Limb (tissue), 2 donors: ENCODE measurements at regions not wholly inside any gene's neighbourhood (a gene's known extent, or its start where the extent isn't known, plus 50 kb on each side); places are given as distances from the start of the nearest gene placed in this dataset.

Source experiments
- DNase-seq, 2 donors: peaks; one replicate each; pipeline ENCODE4 v3.0.0-alpha.2; 2016; ENCODE audit errors: extremely low spot score in 2 of 2

DNA sequence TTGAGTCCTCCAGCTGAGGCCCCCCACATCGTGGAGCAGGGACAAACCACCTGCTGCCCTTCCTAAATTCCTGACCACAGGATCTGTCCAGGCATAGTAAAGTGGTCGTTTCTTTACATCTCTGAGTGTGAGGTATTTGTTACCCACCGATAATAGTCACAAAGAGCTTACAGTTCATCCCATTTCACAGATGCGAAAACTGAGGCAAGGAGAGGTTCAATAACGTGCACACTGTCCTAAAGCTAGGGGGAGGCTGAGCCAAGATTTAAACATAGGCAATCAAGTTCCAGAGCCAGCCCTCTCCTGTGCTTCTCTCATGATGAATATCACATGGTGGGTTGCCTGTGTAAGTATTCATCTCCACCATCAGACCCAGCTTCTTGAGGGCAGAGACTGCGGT is 135.4 kb downstream of the CCT6B start:
- DNase-seq = no peak

DNA sequence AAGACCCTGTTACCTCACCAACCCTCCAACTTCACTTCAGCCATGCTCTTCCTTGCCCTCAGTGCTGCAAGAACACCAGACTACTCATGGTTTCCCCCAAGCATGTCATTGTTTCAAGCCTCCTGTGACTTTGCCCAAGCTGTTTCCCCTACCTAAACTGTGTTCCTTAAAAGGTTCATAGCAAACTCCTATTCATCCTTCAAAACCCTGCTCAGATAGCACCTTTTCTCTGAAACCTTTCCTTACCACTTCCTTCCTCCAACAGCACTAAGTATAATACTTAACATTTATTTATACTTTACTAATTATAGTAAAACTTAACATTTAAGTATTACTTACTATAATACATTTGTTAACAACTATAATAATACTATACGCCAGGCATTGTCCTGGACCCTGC is 136.2 kb downstream of the CCT6B start:
- no peak for DNase-seq

DNA sequence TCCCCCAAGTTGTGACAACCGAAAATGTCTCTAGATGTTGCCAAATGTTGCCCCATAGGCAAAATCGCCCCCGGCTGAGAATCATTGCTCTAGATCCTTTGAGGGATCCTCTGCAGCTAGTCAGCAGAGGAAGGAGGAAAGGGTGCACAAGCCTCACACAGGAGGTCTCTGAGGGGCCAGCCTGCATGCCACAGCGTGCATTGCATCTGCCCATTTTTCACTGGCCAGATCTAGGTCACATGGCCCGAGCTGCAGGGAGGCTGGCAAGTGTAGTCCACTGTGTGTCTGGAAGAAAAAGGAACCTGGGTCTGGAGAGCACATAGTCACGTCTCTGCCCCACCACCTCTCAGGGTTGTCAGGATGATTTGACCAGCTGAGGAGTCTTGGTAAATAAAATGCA is 138.2 kb downstream of the CCT6B start:
- no peak for DNase-seq

DNA sequence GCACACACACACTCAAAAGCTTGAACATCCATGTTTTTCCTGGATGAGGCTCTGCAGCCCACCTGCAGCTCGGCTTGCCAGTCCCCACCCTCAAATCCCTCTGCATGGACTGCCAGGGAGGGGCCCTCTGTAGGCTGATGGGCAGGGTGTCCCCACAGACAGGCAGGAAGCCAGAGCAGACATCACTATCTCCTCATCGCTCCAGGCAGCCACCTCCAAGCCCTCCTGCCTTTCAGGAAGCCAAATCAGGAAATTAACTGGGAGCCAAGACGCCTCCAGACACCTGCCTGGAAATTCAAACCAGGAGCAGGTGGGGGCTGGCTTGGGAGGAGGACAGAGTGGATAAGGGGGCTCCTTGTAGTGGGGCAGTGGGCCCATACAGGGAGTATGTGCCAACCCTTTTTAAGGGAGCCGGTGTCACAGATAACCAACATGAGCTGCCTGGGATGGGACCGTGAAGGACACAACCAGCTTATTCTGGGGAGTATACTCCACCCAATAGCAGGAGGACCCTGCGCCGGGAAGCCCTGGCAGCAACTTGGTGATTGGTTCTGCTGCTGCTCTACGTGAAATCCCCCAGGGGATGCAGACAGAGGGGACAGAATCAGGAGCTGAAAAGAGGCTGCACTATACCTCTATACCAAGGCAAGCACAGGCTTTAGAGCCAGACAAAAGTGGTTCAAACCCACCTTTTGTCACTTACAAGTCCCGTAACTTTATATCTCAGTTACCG is 139.1 kb downstream of the CCT6B start:
- no peak for DNase-seq

DNA sequence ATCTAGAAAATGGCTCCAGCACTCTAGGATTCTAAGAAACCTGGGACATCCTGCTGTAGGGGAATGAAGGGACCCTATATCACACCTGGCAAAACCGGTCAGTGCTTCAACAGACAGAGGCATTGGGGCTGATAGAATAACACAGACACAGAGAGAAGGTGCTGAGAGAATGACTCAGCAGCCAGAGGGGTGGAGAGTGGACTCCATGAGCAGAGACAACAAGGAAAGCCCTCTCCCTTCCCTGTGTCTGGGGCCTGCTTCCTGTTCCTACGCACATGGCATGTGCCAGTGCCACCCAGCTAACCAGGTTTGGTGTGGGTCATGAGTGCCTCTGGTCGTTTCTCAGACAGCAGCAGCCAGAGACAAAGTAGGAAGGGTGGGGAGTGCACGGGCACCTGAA is 140.3 kb downstream of the CCT6B start:
- DNase-seq = no peak

DNA sequence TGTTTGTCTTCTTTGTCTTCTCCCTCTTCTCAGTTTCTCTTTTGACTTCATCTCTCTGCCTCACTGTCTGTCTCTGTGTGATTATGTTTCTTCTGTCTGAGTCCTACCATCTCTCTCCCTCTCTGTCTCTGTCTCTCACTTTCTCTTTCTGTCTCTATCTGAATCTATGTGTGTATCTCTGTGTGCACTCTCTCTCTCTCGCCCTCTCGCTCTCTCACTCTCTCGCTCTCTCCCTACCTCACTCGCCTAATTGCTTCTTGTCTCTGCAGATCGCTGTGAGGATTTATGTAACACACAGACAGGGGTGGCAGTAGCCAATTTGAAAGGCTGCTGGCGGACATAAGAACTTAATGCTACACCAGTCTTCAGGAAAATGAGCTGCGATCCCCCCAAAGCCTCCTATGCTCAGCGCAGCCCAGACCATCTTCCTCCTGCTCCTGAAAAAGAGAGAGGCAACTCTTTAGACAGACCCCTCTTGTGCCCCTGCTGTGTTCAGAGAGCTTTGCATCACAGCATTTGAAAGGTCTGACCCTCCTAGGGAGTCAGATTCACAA is 140.9 kb downstream of the CCT6B start:
- DNase-seq = no peak

DNA sequence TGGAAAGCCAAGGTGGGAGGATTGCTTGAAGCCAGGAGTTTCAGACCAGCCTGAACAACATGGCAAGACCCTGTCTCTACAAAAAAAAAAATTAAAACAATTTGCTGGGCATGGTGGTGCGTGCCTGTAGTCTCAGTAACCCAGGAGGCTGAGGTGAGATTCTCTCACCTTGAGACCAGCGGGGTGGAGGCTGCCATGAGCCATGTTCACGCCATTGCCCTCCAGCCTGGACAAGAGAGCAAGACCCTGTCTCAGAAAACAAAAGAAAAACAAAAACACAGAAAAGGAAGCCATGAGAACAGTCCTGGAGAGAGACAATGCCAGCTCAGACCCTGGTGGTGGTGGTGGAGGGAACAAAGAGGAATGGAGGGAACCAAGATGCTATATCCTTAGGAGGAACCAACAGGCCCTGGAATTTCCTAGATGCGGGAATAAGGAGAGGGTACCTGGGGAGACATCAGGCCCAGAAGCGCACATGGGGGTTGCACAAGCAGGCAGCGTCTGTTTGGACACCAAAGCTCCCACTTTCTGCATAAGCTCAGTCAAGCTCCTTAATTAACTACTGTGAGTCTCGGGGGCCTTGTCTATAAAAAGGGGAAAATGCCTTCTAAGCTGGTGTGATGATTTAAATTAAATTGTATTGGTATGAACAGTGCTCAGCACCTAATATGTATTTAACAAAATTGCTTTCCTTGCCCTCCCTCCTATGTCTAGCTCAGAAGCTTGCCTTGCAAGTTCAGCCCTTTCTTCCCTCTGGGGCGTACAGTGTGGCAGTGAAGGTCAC is 143.8 kb downstream of the CCT6B start:
- no peak for DNase-seq

DNA sequence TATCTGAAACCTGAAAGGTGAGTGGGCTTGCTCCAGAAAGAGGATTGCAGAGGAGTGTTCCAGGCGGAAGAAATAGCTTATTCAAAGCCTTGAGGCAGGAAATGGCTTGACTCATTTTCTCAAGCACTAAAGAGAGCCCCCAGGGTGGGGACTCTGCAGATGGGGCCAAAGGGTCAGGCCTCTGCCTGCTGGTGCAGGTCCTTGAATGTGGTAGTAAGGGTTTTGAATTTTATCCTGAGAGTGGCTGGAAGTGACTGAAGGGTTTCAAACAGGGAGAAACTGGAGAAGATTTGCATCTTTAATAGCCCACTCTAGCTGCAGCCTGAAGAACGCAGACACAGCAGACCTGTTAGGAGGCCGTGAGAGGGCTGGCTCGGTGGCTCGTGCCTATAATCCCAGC is 144.4 kb downstream of the CCT6B start:
- DNase-seq = no peak

DNA sequence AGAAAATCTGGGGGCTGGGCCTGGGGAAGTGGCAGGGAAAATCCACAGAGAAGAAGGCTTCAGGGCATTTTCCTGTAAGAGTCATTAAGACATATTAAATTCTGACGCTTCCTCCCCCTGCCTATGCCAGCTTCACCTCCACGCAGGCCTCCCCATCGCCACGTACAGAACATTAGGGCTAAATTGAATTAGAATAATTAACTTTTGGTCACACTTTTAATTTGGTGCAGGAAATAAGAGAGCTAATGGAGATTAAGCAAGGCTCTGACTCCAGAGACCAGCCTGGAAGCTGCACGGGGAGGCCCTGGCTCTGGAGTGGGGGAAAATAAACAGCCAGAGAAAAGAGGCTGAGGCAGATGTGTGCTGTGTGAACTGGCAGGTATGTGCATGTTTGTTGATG is 148.0 kb downstream of the CCT6B start:
- no peak for DNase-seq

DNA sequence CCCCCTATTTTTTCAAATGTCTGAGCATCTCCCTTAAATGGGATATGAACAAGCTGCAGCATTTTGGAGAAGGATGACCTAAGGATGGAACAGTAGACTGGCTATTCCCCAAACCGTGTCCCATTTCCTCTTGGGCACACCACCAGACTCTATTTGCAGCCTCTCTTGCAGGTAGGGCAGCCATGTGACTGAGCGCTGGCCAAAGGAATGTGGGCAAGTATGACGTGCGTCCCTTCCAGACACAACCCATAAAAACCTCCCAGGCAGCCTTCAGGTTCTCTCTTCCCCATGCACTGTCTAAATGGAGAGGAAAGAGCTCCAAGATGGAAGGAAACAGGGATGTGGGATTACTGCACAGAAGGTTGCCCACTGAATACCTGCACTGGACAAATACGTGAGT is 149.7 kb downstream of the CCT6B start:
- no peak for DNase-seq

DNA sequence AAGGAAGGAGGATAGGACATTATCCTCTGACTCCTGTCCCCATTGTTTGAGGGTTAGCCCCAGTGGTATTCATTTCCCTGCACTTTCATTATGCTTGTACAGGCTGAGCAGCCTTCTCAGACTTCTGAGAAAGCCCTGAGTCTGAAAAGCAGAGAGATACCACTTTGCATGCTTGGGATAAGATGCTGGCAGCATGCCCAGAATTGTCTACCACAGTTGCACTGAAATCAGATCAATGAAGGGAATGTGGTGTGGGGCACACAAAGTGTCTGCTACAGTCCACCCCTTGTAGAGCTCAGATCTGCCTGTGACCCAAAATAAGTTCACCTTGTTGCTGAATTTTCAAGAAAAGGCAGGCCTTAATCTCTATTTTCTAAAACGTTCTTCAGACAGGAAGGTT is 160.6 kb downstream of the CCT6B start:
- no peak for DNase-seq

DNA sequence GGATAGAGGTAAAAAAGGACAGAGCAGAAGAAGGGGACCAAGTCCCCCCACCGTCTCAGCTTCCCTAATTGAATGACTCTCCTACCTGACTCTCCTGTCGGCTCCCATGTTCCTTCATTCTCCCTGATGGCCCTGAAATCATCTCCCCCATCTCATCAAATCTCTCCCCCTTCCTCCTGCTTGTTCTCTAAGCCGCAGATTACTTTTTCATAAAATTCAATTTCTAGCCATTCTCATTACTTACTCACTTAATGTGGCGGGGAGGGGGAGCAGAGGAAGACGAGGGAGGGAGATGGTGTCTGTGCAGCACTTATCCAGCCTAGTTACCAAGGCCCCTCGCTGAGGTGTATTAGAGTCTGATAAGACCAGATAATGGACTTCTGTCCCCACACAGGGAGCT is 161.5 kb downstream of the CCT6B start:
- DNase-seq = no peak

DNA sequence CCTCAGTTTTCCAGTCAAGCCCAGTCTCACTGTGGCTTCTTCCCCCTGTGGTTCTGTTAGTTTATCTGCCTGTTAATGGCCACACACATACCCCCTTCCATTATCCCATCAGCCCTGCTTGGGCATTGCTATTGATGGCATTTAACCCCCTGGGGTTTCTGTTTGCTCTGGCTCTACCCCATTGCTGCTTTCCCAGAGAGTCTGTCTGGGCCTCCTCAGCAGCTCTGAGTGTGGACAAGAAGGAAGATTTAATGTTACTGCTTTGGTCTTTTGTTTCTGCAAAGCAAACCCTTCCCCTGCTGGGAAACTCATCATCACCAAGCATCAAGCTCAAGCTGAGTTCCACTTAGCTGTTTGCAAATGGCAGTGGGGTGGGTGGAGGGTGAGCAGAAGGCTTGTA is 162.7 kb downstream of the CCT6B start:
- DNase-seq = no peak

DNA sequence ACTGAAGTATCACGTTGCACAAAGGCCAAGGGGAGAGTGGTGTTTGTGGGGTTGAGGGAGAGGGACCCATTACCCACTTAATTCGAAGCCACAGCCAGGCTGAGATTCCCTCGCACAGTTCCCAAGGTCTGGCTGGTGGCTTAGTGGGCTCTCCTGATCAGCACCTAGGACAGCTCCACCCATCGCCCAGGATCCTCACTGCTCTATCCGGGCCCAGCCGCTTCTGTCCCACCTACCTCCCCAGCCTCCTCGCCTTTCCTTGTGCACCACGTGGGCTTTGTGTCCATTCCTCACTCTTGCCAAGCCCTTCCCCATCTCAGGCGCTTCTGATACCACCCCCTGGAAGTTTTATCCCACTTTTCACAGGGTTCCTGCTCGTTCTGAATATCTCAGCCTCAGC is 163.5 kb downstream of the CCT6B start:
- DNase-seq = peak; percentile 37 to 76

DNA sequence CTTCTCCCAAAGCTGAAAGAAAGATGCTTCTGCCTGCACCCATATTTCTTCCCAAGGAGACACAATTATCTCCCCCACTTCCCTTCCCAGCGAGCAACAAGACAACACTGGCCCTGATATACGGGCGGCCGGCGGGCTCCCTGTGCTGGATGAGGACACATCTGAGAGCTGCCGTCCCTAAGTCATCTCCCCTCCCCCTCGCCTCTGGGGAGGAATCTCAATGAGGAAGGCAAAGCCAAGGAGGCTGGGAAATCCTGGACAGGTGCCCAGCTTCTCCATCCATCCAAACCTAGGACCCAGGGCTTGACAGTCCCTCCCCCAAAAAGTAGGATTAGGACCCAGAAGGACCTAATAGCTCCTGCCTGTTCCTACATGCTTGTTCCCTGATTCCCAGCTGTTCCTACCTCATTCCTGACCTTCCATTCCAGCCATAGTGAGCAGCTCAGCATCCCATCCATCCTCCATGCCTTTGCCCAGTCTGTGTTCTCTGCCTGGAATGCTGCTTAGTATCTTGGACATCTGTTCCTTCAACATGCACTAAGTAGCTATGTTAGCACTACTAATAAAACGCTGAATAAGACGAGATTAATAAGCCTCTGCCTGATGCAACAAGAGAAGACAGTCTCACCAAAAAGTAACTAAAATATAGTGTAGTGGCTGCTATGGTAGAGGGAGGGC is 167.9 kb downstream of the CCT6B start:
- DNase-seq = no peak

DNA sequence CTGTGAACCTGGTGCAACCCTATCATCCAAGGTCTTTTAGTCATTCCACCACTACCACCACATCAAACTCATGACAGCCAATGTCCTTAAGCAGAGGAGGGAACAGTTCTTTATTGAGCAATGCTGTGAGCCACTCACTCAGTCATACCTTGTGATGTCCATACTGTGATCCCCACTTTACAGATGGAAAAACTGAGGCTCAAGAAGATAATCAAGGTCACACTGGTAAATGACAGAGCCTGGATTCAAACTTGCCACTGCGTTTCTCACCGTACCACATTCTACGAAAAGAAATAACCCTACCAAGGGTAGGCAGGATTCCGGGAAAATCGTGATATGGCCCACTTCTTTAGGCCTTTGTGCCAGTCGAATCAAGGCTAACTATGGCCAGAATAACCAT is 172.6 kb downstream of the CCT6B start:
- DNase-seq = no peak

DNA sequence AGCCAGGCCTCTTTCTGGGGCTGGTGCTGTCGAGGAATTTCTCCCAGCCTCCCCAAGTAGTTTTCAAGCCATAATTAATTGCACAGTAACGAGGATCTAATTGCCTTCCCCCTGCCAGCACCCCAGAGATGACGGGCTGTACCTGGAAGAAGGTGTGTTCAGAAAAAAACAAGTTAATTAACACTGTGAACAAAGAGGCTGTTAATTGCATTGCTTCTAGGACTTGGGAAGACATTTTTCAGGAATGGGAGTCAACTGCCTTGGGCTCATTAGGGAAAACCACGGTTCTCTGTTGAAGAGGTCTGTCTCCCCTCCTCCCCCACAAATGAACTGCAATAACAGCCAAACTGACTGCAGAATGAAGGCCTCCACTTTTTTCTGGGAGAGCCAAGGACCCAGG is 176.7 kb downstream of the CCT6B start:
- DNase-seq = no peak

DNA sequence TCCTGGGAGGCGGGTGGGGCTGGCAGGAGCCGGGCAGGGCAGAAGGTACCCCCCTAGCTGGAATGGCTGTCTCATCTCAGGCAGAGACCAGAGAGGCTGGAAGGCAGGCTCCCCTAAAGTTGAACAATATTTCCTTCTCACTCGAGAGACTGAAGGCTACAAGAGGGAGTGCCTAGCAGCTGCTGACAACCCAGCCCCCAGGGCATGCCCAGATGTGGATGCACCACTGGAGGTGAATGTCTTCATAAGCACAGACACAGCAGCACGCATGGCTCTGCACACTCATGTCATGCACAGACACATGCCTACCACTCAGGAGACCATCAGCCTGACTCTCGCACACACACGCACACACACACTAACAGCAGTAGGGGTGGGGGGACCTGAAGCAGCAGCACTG is 179.0 kb downstream of the CCT6B start:
- no peak for DNase-seq

DNA sequence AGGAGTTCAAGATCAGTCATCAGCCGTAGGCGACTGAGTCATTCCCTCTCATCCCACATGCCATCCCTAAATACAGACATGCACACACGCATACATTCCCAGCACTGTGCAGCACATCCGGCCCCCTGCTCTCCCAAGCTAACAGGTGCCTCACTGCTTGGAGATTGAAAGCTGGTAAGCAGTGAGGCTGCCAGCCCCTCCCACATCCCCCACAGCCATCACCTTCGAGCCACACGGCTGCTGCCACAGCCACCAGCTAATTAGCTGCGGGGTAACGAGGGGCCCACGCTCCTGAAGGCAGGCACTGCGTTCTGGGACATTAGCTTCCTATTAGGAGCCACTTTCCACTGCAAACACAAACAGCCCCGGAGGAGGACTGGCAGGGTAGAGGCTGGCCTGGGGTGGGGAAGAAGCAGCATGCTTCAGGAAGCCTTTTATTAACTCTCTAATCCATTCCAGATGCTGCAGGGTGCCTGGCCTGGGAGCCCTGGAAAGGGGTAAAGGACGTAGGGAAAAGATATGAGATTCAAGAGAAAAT is 179.6 kb downstream of the CCT6B start:
- DNase-seq = no peak

DNA sequence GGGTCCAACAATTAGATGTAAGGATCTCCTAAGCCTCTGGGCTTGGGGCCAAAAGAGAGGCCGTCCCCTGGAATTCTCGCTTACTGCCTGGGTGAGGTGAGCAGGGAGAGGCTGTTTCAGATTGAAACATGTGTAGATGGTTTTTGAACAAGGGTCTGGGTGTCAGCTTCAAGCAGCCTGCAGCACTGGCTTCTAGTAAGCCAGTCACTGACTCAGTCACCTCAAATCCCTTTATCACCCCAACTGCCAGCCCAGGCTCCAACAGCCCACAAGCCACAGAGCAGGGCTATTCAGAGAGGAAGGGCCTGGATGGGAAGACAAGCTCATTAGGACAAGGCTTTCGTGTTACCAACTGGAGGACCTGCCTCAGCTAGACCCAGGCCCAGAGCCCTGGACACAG is 180.2 kb downstream of the CCT6B start:
- no peak for DNase-seq

DNA sequence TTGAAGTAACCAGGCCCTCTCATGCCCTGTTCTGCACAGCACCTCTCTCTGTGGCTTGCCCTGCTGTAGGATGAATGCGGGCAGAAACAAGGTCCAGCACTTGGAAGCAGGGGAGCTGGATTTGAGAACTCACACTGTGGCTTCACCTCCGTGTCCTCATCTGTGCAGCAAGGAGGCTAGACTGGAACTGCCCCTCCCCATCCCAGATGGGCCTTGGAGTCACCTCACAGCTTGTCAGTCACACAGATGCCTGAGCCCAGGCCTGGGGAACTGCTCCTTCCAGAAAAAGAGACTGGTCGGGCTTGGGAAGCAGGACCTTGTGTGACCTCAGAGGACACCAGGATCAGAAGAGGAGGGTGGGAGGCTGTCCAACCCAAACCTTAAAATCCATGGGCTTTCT is 180.8 kb downstream of the CCT6B start:
- DNase-seq = no peak
